Naive thymus-derived CD4-positive, alpha-beta T cell (primary cell): ENCODE measurements at regions not wholly inside any gene's neighbourhood (a gene's known extent, or its start where the extent isn't known, plus 50 kb on each side); places are given as distances from the start of the nearest gene placed in this dataset.

Experiments
- ATAC-seq: fragments of 150-1000 bp; cut with Tn5 transposase; 2 replicates; pipeline ENCODE4 v1.10.0; 2021; ENCODE audit warnings: mild to moderate bottlenecking, moderate library complexity
- CTCF ChIA-PET: fragments of 350-600 bp; sonication (Branson Sonifier 250); formaldehyde crosslinking; loops from one replicate; lab custom pipeline; 2021; ENCODE audit warnings: antibody characterized with exemption; lab: Charles Lee
- POLR2A ChIA-PET: fragments of 350-600 bp; sonication (Branson Sonifier 250); formaldehyde crosslinking; loops from one replicate; lab custom pipeline; 2021; ENCODE audit warnings: antibody characterized with exemption, inconsistent platforms; lab: Charles Lee
- DNase-seq, 9 donors: peaks; one replicate each; pipeline versions ENCODE4 v3.0.0 to v3.0.0-alpha.2; 2020 to 2022; ENCODE audit warnings: mixed read lengths in 1 of 9
- H3K27ac ChIP-seq: one replicate; pipeline ENCODE4 v1.7.0; 2013; ENCODE audit warnings: mild to moderate bottlenecking, low read depth, low read length, moderate library complexity
- H3K27me3 ChIP-seq, 2 donors: one replicate each; pipeline ENCODE4 v1.7.0; 2013; ENCODE audit warnings: low read length in 2 of 2, mild to moderate bottlenecking in 2 of 2, moderate library complexity in 2 of 2; ENCODE audit not compliant: control insufficient read depth in 2 of 2, insufficient read depth in 2 of 2
- H3K36me3 ChIP-seq, 3 experiments: 1 replicate in 2 of 3; 2 replicates in 1 of 3; pipeline ENCODE4 v1.7.0; 2013; ENCODE audit warnings: low read length in 3 of 3, mild to moderate bottlenecking in 3 of 3, moderate library complexity in 1 of 3; ENCODE audit not compliant: insufficient read depth in 3 of 3, control insufficient read depth in 2 of 3
- H3K4me1 ChIP-seq, 2 donors: one replicate each; pipeline ENCODE4 v1.7.0; 2013; ENCODE audit warnings: low read length in 2 of 2, mild to moderate bottlenecking in 2 of 2, moderate library complexity in 1 of 2; ENCODE audit not compliant: control insufficient read depth in 2 of 2, insufficient read depth in 2 of 2
- H3K4me3 ChIP-seq: 2 replicates; pipeline ENCODE4 v1.7.0; 2013; ENCODE audit warnings: mild to moderate bottlenecking, low read length
- H3K9me3 ChIP-seq, 3 experiments: 1 replicate in 2 of 3; 2 replicates in 1 of 3; pipeline ENCODE4 v1.7.0; 2013; ENCODE audit warnings: low read length in 3 of 3; ENCODE audit not compliant: control insufficient read depth in 2 of 3
- H3K27ac Mint-ChIP-seq, 9 donors: one replicate each; pipeline ENCODE4 v1.8.0; 2020 to 2022; ENCODE audit warnings: mixed read lengths in 9 of 9, mild to moderate bottlenecking in 8 of 9, moderate library complexity in 5 of 9, inconsistent platforms in 2 of 9
- H3K27me3 Mint-ChIP-seq, 5 donors: one replicate each; pipeline ENCODE4 v1.8.0; 2021 to 2022; ENCODE audit warnings: mixed read lengths in 5 of 5, mild to moderate bottlenecking in 1 of 5
- H3K36me3 Mint-ChIP-seq, 5 donors: one replicate each; pipeline ENCODE4 v1.8.0; 2020 to 2022; ENCODE audit warnings: mixed read lengths in 5 of 5, mild to moderate bottlenecking in 3 of 5, inconsistent platforms in 1 of 5
- H3K4me1 Mint-ChIP-seq, 7 donors: one replicate each; pipeline ENCODE4 v1.8.0; 2020 to 2022; ENCODE audit warnings: mixed read lengths in 7 of 7, mild to moderate bottlenecking in 3 of 7, inconsistent platforms in 1 of 7
- H3K4me3 Mint-ChIP-seq, 10 donors: one replicate each; pipeline ENCODE4 v1.8.0; 2020 to 2022; ENCODE audit warnings: mild to moderate bottlenecking in 10 of 10, mixed read lengths in 10 of 10, moderate library complexity in 6 of 10, inconsistent platforms in 2 of 10
- H3K9me3 Mint-ChIP-seq, 11 donors: one replicate each; pipeline ENCODE4 v1.8.0; 2020 to 2022; ENCODE audit warnings: mixed read lengths in 11 of 11, mild to moderate bottlenecking in 4 of 11, inconsistent platforms in 1 of 11, moderate library complexity in 1 of 11
- intact Hi-C, 2 donors: fragments of 100-400 bp; cut with micrococcal nuclease; formaldehyde crosslinking; loops; one replicate each; pipeline ENCODE4 v1.15.1; 2023

GRCh38 chr12:34334538-34334937 is 312.2 kb downstream of the ALG10 start:
- DNase-seq: no peak
- H3K36me3 Mint-ChIP-seq: peaks cover 0 to 19% (median 0%) of the 10 kb centered on the region in 5 donors
- peaks cover 0 to 66% (median 0%) of the 10 kb centered on the region in 3 experiments for H3K9me3 ChIP-seq
- H3K27me3 Mint-ChIP-seq: peaks cover 0 to 21% (median 0%) of the 10 kb centered on the region in 5 donors
- H3K36me3 ChIP-seq: no peaks in the 10 kb centered on the region
- peaks cover 0 to 54% (median 15%) of the 10 kb centered on the region in 11 donors for H3K9me3 Mint-ChIP-seq
- no peak overlapping the region for H3K27ac Mint-ChIP-seq
- H3K27me3 ChIP-seq: no peaks in the 10 kb centered on the region
- H3K27ac ChIP-seq: no peak overlapping the region
- POLR2A ChIA-PET: no interaction called here
- intact Hi-C loops: no loop called here
- peaks cover 0 to 5% (median 0%) of the 10 kb centered on the region in 7 donors for H3K4me1 Mint-ChIP-seq
- H3K4me3 ChIP-seq: no peak overlapping the region
- H3K4me3 Mint-ChIP-seq: peak overlapping the region in 1 of 10 donors; percentile 23
- CTCF ChIA-PET: no interaction called here
- no peaks in the 10 kb centered on the region for H3K4me1 ChIP-seq
- ATAC-seq: no peak

DNA sequence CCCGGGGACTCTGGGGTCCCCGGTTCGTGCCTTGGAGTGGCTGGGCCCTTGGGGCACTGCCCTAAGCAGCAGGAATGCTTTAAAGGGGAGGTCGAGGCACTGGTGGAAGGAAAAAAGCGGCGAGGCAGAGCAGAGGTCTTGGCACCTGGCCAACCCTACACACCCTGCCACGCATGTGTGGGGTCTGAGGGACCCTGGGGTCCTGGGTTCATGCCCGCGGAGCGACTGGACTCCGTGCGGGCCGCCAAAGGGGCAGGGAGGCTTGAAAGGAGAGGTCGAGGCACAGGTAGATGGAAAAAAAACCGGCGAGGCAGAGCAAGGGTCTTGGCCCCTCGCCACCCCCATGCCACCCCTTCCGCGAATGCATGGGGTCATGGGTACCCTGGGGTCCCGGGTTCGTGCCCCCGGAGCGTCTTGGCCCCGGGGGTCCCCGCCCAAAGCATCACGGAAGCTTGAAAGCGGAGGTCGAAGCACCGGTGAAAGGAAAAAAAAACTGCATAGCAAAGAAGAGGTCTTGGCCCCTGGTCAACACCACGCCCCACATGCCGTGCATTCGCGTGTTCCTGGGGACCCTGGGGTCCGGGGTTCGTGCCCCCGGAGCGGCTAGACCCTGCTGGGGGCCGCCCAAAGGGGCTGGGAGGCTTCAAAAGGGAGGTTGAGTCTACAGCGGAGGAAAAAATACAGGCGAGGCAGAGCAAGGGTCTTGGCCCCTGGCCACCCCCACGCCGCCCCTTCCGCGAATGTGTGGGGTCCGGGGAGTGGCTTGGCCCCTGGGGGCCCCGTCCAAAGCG is 312.9 kb downstream of the ALG10 start:
- Histone ChIP-seq H3K27me3 (no peaks in the 10 kb centered on the region), H3K27ac (no peak overlapping the region), H3K4me1 (no peaks in the 10 kb centered on the region), H3K9me3 (peaks cover 0 to 66% (median 0%) of the 10 kb centered on the region in 3 experiments), H3K4me3 (no peak overlapping the region), H3K36me3 (no peaks in the 10 kb centered on the region)
- Mint-ChIP-seq H3K27me3 (peaks cover 0 to 21% (median 0%) of the 10 kb centered on the region in 5 donors), H3K4me3 (peak overlapping the region in 1 of 10 donors; percentile 23), H3K36me3 (peaks cover 0 to 19% (median 0%) of the 10 kb centered on the region in 5 donors), H3K9me3 (peaks cover 0 to 49% (median 11%) of the 10 kb centered on the region in 11 donors), H3K4me1 (peaks cover 0 to 5% (median 0%) of the 10 kb centered on the region in 7 donors), H3K27ac (no peak overlapping the region)
- CTCF ChIA-PET: no interaction called here
- POLR2A ChIA-PET: no interaction called here
- intact Hi-C loops: no loop called here
- no peak for DNase-seq
- no peak for ATAC-seq

GRCh38 chr12:34335819-34336262 is 313.5 kb downstream of the ALG10 start:
- Mint-ChIP-seq H3K9me3 (peaks cover 0 to 48% (median 10%) of the 10 kb centered on the region in 11 donors), H3K27ac (no peak overlapping the region), H3K27me3 (peaks cover 0 to 21% (median 0%) of the 10 kb centered on the region in 5 donors), H3K4me1 (peaks cover 0 to 5% (median 0%) of the 10 kb centered on the region in 7 donors), H3K4me3 (no peak overlapping the region), H3K36me3 (peaks cover 0 to 16% (median 0%) of the 10 kb centered on the region in 5 donors)
- no peak for DNase-seq
- CTCF ChIA-PET: no interaction called here
- Histone ChIP-seq H3K27me3 (no peaks in the 10 kb centered on the region), H3K4me3 (no peak overlapping the region), H3K27ac (no peak overlapping the region), H3K36me3 (no peaks in the 10 kb centered on the region), H3K4me1 (no peaks in the 10 kb centered on the region), H3K9me3 (peaks cover 0 to 66% (median 0%) of the 10 kb centered on the region in 3 experiments)
- ATAC-seq: no peak
- POLR2A ChIA-PET: no interaction called here
- intact Hi-C loops: no loop called here

- peaks cover 0 to 74% (median 0%) of the 10 kb centered on the region in 3 experiments for H3K9me3 ChIP-seq
- H3K27me3 ChIP-seq: no peaks in the 10 kb centered on the region
- H3K27ac ChIP-seq: no peak overlapping the region
- DNase-seq: no peak
- H3K9me3 Mint-ChIP-seq: peaks cover 0 to 45% (median 7%) of the 10 kb centered on the region in 11 donors
- no peaks in the 10 kb centered on the region for H3K4me1 ChIP-seq
- POLR2A ChIA-PET: no interaction called here
- peaks cover 0 to 10% (median 0%) of the 10 kb centered on the region in 5 donors for H3K36me3 Mint-ChIP-seq
- H3K4me3 ChIP-seq: no peak overlapping the region
- H3K27ac Mint-ChIP-seq: no peak overlapping the region
- ATAC-seq: no peak
- H3K4me3 Mint-ChIP-seq: no peak overlapping the region
- H3K4me1 Mint-ChIP-seq: peaks cover 0 to 5% (median 0%) of the 10 kb centered on the region in 7 donors
- intact Hi-C loops: no loop called here
- H3K36me3 ChIP-seq: no peaks in the 10 kb centered on the region
- CTCF ChIA-PET: no interaction called here
- H3K27me3 Mint-ChIP-seq: peaks cover 0 to 12% (median 0%) of the 10 kb centered on the region in 5 donors
Measured at GRCh38 chr12:34336619-34337465, 314.5 kb downstream of the ALG10 start.

GRCh38 chr12:34338751-34339150 is 316.5 kb downstream of the ALG10 start:
- Mint-ChIP-seq H3K27me3 (no peaks in the 10 kb centered on the region), H3K9me3 (peaks cover 0 to 34% (median 4%) of the 10 kb centered on the region in 11 donors), H3K36me3 (peaks cover 0 to 6% (median 0%) of the 10 kb centered on the region in 5 donors), H3K27ac (no peak overlapping the region), H3K4me3 (no peak overlapping the region), H3K4me1 (peaks cover 0 to 5% (median 0%) of the 10 kb centered on the region in 7 donors)
- Histone ChIP-seq H3K9me3 (peaks cover 0 to 76% (median 0%) of the 10 kb centered on the region in 3 experiments), H3K27ac (no peak overlapping the region), H3K4me3 (no peak overlapping the region), H3K4me1 (no peaks in the 10 kb centered on the region), H3K27me3 (no peaks in the 10 kb centered on the region), H3K36me3 (no peaks in the 10 kb centered on the region)
- intact Hi-C loops: no loop called here
- ChIA-PET CTCF (no interaction called here), POLR2A (no interaction called here)
- ATAC-seq (no peak), DNase-seq (no peak)

DNA sequence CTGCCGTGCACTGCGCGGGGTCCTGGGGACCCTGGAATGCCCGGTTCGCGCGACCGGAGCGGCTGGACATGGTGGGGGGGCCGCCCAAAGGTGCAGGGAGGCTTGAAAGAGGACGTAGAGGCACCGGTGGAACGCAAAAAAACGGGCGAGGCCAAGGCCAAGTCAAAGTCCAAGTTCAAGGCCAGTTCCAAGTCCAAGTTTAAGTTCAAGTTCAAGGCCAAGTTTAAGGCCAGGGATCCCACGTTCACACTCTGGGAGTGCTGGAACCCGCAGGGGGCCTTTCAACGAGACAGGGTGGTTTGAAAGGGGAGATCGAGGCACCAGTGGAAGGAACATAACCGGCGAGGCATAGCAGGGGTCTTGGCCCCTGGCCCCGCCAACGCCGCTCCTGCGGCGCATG is 317.6 kb downstream of the ALG10 start:
- peaks cover 0 to 6% (median 0%) of the 10 kb centered on the region in 5 donors for H3K36me3 Mint-ChIP-seq

More for the DNA sequence above, 317.6 kb downstream of the ALG10 start:
- Mint-ChIP-seq H3K27ac (no peak overlapping the region), H3K9me3 (peaks cover 0 to 31% (median 4%) of the 10 kb centered on the region in 11 donors), H3K4me1 (peaks cover 0 to 5% (median 0%) of the 10 kb centered on the region in 7 donors), H3K4me3 (peak overlapping the region in 1 of 10 donors; percentile 38), H3K27me3 (no peaks in the 10 kb centered on the region)
- no peak for ATAC-seq
- POLR2A ChIA-PET: no interaction called here
- intact Hi-C loops: no loop called here
- Histone ChIP-seq H3K9me3 (peaks cover 0 to 74% (median 0%) of the 10 kb centered on the region in 3 experiments), H3K4me1 (no peaks in the 10 kb centered on the region), H3K4me3 (no peak overlapping the region), H3K36me3 (no peaks in the 10 kb centered on the region), H3K27me3 (no peaks in the 10 kb centered on the region), H3K27ac (no peak overlapping the region)
- DNase-seq: no peak
- CTCF ChIA-PET: no interaction called here
